ENCODE measurements at regions not wholly inside any gene's neighbourhood (a gene's known extent, or its start where the extent isn't known, plus 50 kb on each side); places are given as distances from the start of the nearest gene placed in this dataset.

GRCh38 chrX:40284852-40285251 is 187.1 kb upstream of the BCOR start:
- no peak overlapping the region for H3K4me3 ChIP-seq (ENCODE audit: low read depth, low read length)
- DNase-seq (ENCODE audit: low read depth) (no peak), FAIRE-seq (no peak)
- TF ChIP-seq CTCF (IDR thresholded peaks at IDR 0.05; ENCODE audit: insufficient read depth, low read length, severe bottlenecking), result no peak
- no peaks in the 10 kb centered on the region for H3K27me3 ChIP-seq (ENCODE audit: control insufficient read depth, insufficient read depth, low read length)
- no peaks in the 10 kb centered on the region for H3K36me3 ChIP-seq (ENCODE audit: control insufficient read depth, insufficient read depth, low read length)

- no peaks in the 10 kb centered on the region for H3K27me3 ChIP-seq (ENCODE audit: control insufficient read depth, insufficient read depth, low read length)
- DNase-seq (ENCODE audit: low read depth), result no peak
- no peak for FAIRE-seq
- TF ChIP-seq CTCF (IDR thresholded peaks at IDR 0.05; ENCODE audit: insufficient read depth, low read length, severe bottlenecking), result no peak
- no peak overlapping the region for H3K4me3 ChIP-seq (ENCODE audit: low read depth, low read length)
- no peaks in the 10 kb centered on the region for H3K36me3 ChIP-seq (ENCODE audit: control insufficient read depth, insufficient read depth, low read length)
Observed at GRCh38 chrX:40283981-40284380, 186.2 kb upstream of the BCOR start.

- DNase-seq (ENCODE audit: low read depth) (no peak), FAIRE-seq (no peak)
- Histone ChIP-seq H3K36me3 (ENCODE audit: control insufficient read depth, insufficient read depth, low read length) (no peaks in the 10 kb centered on the region), H3K27me3 (ENCODE audit: control insufficient read depth, insufficient read depth, low read length) (no peaks in the 10 kb centered on the region), H3K4me3 (ENCODE audit: low read depth, low read length) (no peak overlapping the region)
- TF ChIP-seq CTCF (IDR thresholded peaks at IDR 0.05; ENCODE audit: insufficient read depth, low read length, severe bottlenecking), result no peak
Observed at GRCh38 chrX:40282946-40283660, 185.3 kb upstream of the BCOR start.

GRCh38 chrX:40282348-40282747 is 184.6 kb upstream of the BCOR start:
- H3K36me3 ChIP-seq (ENCODE audit: control insufficient read depth, insufficient read depth, low read length), result no peaks in the 10 kb centered on the region
- no peak for TF ChIP-seq CTCF (IDR thresholded peaks at IDR 0.05; ENCODE audit: insufficient read depth, low read length, severe bottlenecking)
- H3K4me3 ChIP-seq (ENCODE audit: low read depth, low read length), result no peak overlapping the region
- DNase-seq (ENCODE audit: low read depth) (no peak), FAIRE-seq (no peak)
- no peaks in the 10 kb centered on the region for H3K27me3 ChIP-seq (ENCODE audit: control insufficient read depth, insufficient read depth, low read length)

- no peak for FAIRE-seq
Observed at GRCh38 chrX:40281336-40282005, 183.7 kb upstream of the BCOR start.

More at GRCh38 chrX:40281336-40282005, 183.7 kb upstream of the BCOR start:
- Histone ChIP-seq H3K36me3 (ENCODE audit: control insufficient read depth, insufficient read depth, low read length) (no peaks in the 10 kb centered on the region), H3K27me3 (ENCODE audit: control insufficient read depth, insufficient read depth, low read length) (no peaks in the 10 kb centered on the region), H3K4me3 (ENCODE audit: low read depth, low read length) (no peak overlapping the region)
- DNase-seq (ENCODE audit: low read depth), result no peak
- TF ChIP-seq CTCF (IDR thresholded peaks at IDR 0.05; ENCODE audit: insufficient read depth, low read length, severe bottlenecking), result no peak

Measured in bronchial epithelial cell (primary cell).